ENCODE measurements at regions not wholly inside any gene's neighbourhood (a gene's known extent, or its start where the extent isn't known, plus 50 kb on each side); places are given as distances from the start of the nearest gene placed in this dataset.
"Not testable (repeated sequence)": the region's sequence is repeated elsewhere in the genome, so short reads cannot be mapped to it uniquely, and the experiment has no call there.

DNA sequence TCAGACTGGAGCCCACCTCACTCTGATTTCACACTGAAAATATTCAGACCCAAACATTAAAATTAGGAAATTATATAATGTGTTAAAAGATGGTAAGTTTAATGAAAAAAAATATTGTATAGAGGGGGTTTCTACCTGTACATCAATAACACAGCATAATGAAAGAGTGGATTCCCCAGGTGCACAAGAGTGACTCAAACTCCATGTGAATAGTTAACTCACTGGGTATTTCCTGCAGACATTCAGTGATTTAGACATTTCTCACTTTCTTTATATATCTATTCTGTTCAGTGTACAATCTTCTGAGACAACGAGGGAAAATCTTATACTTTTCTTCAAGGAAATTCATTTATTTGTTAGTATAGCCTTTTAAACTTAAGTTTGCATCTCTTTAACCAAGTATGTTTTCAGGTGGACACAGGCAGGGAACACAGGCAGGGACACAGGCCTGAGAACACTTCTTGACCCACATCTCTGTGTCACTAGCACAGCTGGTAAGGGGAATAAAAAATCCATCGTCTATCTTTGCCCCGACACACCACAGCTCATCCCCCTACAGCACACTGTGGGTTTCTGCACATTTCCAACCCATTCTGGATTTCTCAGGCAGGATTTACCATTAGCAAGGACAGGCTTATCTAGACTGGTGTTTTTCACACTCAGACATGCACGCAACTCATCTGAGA is 525.5 kb upstream of the BOD1L1 start:
- H3K36me3 Mint-ChIP-seq (ENCODE audit: low read depth): no peaks in the 10 kb centered on the region
- no peak for DNase-seq (ENCODE audit: low spot score)
- H3K27me3 Mint-ChIP-seq (ENCODE audit: insufficient read depth): no peaks in the 10 kb centered on the region
- no peak overlapping the region for H3K4me3 Mint-ChIP-seq
- intact Hi-C loops (cut with micrococcal nuclease): no loop called here
- H3K4me1 Mint-ChIP-seq (ENCODE audit: low read depth): no peaks in the 10 kb centered on the region
- no peaks in the 10 kb centered on the region for H3K9me3 Mint-ChIP-seq
- no peak overlapping the region for H3K27ac Mint-ChIP-seq

GRCh38 chr4:14155803-14156202 is 528.3 kb upstream of the BOD1L1 start:
- H3K36me3 Mint-ChIP-seq (ENCODE audit: low read depth): no peaks in the 10 kb centered on the region
- H3K4me1 Mint-ChIP-seq (ENCODE audit: low read depth): no peaks in the 10 kb centered on the region
- H3K27ac Mint-ChIP-seq: no peak overlapping the region
- no peak for DNase-seq (ENCODE audit: low spot score)
- no peak overlapping the region for H3K4me3 Mint-ChIP-seq
- intact Hi-C loops (cut with micrococcal nuclease): no loop called here
- no peaks in the 10 kb centered on the region for H3K9me3 Mint-ChIP-seq
- H3K27me3 Mint-ChIP-seq (ENCODE audit: insufficient read depth): no peaks in the 10 kb centered on the region

DNA sequence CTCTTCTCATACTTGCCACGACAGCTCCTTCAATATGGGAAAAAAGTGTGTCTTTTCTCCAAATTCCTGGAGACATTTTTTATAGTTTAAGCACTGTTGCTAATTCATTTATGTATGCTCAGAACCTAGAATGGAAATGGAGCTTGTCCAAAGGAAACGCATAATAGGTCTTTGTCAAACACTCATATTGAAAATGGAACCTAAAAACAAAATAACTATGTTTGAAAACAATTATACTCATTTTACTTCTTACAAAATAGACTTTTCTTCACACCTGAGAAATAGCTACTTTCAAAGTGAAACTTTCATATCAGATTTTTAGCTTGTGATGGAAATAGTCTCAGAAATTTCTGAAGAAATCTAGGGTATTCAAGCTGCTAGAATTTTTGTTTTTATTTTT is 529.7 kb upstream of the BOD1L1 start:
- intact Hi-C loops (cut with micrococcal nuclease): no loop called here
- H3K4me3 Mint-ChIP-seq: no peak overlapping the region
- H3K27me3 Mint-ChIP-seq (ENCODE audit: insufficient read depth): no peaks in the 10 kb centered on the region
- no peak for DNase-seq (ENCODE audit: low spot score)
- H3K4me1 Mint-ChIP-seq (ENCODE audit: low read depth): no peaks in the 10 kb centered on the region
- H3K27ac Mint-ChIP-seq: no peak overlapping the region
- no peaks in the 10 kb centered on the region for H3K36me3 Mint-ChIP-seq (ENCODE audit: low read depth)
- no peaks in the 10 kb centered on the region for H3K9me3 Mint-ChIP-seq

DNA sequence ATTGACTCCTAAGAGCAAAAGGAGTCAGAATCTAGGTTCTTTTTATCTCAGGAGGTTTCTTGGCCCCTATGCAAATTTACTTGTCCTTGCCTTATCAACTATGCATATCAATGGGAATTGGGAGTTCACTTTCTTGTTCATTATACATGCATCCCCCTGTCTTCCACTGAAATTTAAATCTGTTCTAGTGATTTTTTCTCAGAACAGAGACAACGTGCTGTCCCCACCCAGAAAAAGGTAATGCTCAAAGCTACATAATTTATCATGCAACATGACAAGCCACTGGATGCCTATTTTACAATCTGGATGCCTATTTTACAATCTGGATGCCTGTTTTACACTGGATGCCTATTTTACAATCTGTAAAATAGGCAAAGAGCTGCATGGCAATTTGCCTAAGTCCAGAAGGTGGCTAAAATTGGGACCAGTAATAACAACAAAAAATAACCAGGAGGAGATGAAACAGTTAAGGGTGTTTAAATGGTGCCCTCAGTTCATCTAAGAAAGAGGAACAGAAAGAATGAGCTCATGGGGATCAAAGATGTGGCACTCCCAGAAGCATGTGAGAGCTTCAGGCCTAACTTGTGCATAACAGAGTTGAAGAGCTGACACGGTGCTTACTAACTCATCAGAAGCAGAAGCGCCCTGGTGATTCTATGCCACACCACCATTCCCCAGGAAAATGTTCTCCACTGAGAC is 537.8 kb upstream of the BOD1L1 start:
- no peak for DNase-seq (ENCODE audit: low spot score)
- H3K36me3 Mint-ChIP-seq (ENCODE audit: low read depth): no peaks in the 10 kb centered on the region
- H3K4me1 Mint-ChIP-seq (ENCODE audit: low read depth): no peaks in the 10 kb centered on the region
- H3K27ac Mint-ChIP-seq: no peak overlapping the region
- no peaks in the 10 kb centered on the region for H3K27me3 Mint-ChIP-seq (ENCODE audit: insufficient read depth)
- intact Hi-C loops (cut with micrococcal nuclease): no loop called here
- H3K4me3 Mint-ChIP-seq: no peak overlapping the region
- no peaks in the 10 kb centered on the region for H3K9me3 Mint-ChIP-seq

- Mint-ChIP-seq H3K4me1 (ENCODE audit: low read depth) (no peaks in the 10 kb centered on the region), H3K9me3 (no peaks in the 10 kb centered on the region), H3K27me3 (ENCODE audit: insufficient read depth) (no peaks in the 10 kb centered on the region), H3K36me3 (ENCODE audit: low read depth) (no peaks in the 10 kb centered on the region), H3K27ac (no peak overlapping the region), H3K4me3 (no peak overlapping the region)
- DNase-seq (ENCODE audit: low spot score): no peak
- intact Hi-C loops (cut with micrococcal nuclease): no loop called here
Observed at GRCh38 chr4:14167876-14168510, 540.5 kb upstream of the BOD1L1 start.

DNA sequence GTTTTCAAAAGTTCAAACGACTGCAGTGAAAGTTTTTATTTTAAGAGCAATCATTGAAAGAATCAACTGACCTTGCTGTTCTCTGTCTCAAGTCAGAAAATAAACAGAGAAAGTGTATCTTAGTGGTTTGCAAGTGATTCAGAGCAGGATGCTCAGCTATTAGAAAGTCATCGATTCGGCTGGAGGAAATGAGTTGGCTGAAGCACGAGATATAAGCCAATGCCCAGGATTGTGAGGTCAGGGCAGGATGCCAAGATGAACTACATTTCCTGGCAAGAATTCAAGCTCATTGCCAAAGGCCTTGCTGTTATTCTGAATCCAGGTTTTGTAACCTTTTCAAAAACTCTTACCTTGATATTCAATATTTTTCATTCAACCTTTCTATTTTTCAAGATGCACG is 541.4 kb upstream of the BOD1L1 start:
- H3K4me3 Mint-ChIP-seq: no peak overlapping the region
- intact Hi-C loops (cut with micrococcal nuclease): no loop called here
- no peaks in the 10 kb centered on the region for H3K36me3 Mint-ChIP-seq (ENCODE audit: low read depth)
- H3K27ac Mint-ChIP-seq: no peak overlapping the region
- H3K9me3 Mint-ChIP-seq: no peaks in the 10 kb centered on the region
- no peaks in the 10 kb centered on the region for H3K27me3 Mint-ChIP-seq (ENCODE audit: insufficient read depth)
- DNase-seq (ENCODE audit: low spot score): no peak
- H3K4me1 Mint-ChIP-seq (ENCODE audit: low read depth): no peaks in the 10 kb centered on the region

GRCh38 chr4:14169460-14169859 is 541.9 kb upstream of the BOD1L1 start:
- no peaks in the 10 kb centered on the region for H3K36me3 Mint-ChIP-seq (ENCODE audit: low read depth)
- intact Hi-C loops (cut with micrococcal nuclease): no loop called here
- no peak overlapping the region for H3K4me3 Mint-ChIP-seq
- H3K4me1 Mint-ChIP-seq (ENCODE audit: low read depth): no peaks in the 10 kb centered on the region
- H3K9me3 Mint-ChIP-seq: no peaks in the 10 kb centered on the region
- no peaks in the 10 kb centered on the region for H3K27me3 Mint-ChIP-seq (ENCODE audit: insufficient read depth)
- no peak overlapping the region for H3K27ac Mint-ChIP-seq
- DNase-seq (ENCODE audit: low spot score): no peak

DNA sequence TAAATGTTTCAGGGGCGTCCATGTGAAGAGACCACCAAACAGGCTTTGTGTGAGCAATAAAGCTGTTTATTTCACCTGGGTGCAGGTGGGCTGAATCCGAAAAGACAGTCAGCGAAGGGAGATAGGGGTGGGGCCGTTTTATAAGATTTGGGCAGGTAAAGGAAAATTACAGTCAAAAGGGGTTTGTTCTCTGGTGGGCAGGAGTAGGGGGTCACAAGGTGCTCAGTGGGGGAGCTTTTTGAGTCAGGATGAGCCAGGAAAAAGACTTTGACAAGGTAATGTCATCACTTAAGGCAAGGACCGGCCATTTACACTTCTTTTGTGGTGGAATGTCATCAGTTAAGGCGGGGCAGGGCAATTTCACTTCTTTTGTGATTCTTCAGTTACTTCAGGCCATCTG is 542.4 kb upstream of the BOD1L1 start:
- H3K27ac Mint-ChIP-seq; H3K36me3 Mint-ChIP-seq (ENCODE audit: low read depth); intact Hi-C loops (cut with micrococcal nuclease); H3K27me3 Mint-ChIP-seq (ENCODE audit: insufficient read depth); H3K4me1 Mint-ChIP-seq (ENCODE audit: low read depth); H3K9me3 Mint-ChIP-seq; H3K4me3 Mint-ChIP-seq; DNase-seq (ENCODE audit: low spot score): not testable (repeated sequence)

DNA sequence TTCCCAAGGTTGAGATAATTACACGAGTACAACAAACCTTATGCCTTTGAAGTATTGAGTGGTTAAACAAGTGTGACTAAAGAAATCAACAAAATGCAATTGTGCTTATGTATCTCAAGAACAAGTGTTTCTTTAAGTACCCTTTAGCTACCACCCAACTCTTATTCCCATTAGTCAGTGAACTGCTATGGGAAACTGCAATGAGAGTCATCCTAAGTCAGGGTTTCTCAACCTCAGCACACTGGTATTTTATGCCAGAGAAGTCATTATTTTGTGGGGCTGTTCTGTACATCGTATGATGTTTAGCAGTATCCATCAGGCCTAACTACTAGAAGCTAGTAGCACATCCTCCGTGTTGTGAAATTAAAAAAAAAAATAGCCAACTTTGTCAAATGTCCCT is 549.1 kb upstream of the BOD1L1 start:
- H3K27me3 Mint-ChIP-seq (ENCODE audit: insufficient read depth): no peaks in the 10 kb centered on the region
- peaks cover 3% of the 10 kb centered on the region for H3K36me3 Mint-ChIP-seq (ENCODE audit: low read depth)
- H3K9me3 Mint-ChIP-seq: no peaks in the 10 kb centered on the region
- H3K27ac Mint-ChIP-seq: no peak overlapping the region
- no peak for DNase-seq (ENCODE audit: low spot score)
- H3K4me3 Mint-ChIP-seq: no peak overlapping the region
- peaks cover 24% of the 10 kb centered on the region for H3K4me1 Mint-ChIP-seq (ENCODE audit: low read depth)
- intact Hi-C loops (cut with micrococcal nuclease): no loop called here

GRCh38 chr4:14177987-14178386 is 550.5 kb upstream of the BOD1L1 start:
- Mint-ChIP-seq H3K9me3 (no peaks in the 10 kb centered on the region), H3K4me1 (ENCODE audit: low read depth) (peaks cover 24% of the 10 kb centered on the region), H3K27me3 (ENCODE audit: insufficient read depth) (no peaks in the 10 kb centered on the region), H3K36me3 (ENCODE audit: low read depth) (peaks cover 3% of the 10 kb centered on the region), H3K27ac (peak overlapping the region; percentile 70), H3K4me3 (no peak overlapping the region)
- DNase-seq (ENCODE audit: low spot score): no peak
- intact Hi-C loops (cut with micrococcal nuclease): no loop called here

- DNase-seq (ENCODE audit: low spot score): peak; percentile 1
- intact Hi-C loops (cut with micrococcal nuclease): no loop called here
- Mint-ChIP-seq H3K27ac (peak overlapping the region; percentile 70), H3K4me1 (ENCODE audit: low read depth) (peaks cover 24% of the 10 kb centered on the region), H3K36me3 (ENCODE audit: low read depth) (peaks cover 3% of the 10 kb centered on the region), H3K9me3 (no peaks in the 10 kb centered on the region), H3K4me3 (no peak overlapping the region), H3K27me3 (ENCODE audit: insufficient read depth) (no peaks in the 10 kb centered on the region)
Observed at GRCh38 chr4:14178421-14178820, 550.9 kb upstream of the BOD1L1 start.

DNA sequence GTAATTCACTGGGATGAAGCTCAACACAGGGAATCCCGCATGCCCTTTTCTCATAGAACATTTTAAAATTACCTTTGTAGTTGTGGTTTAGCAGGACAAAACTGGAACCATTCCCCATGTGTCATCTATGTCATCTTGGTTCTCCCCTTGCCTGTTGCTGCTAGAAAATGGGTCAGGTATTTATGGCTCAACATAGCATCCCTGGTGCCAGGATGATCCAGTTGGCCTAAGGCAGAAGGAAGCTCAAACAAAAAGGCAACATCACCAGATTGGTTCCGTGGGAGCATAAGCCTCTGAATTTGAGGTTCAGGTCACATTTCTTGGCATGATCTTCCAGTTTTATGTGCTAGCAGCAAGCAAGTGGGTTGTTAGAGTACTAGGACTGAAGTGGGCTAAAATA is 552.6 kb upstream of the BOD1L1 start:
- DNase-seq (ENCODE audit: low spot score): no peak
- Mint-ChIP-seq H3K4me3 (no peak overlapping the region), H3K27ac (no peak overlapping the region), H3K9me3 (no peaks in the 10 kb centered on the region), H3K27me3 (ENCODE audit: insufficient read depth) (no peaks in the 10 kb centered on the region), H3K36me3 (ENCODE audit: low read depth) (peaks cover 3% of the 10 kb centered on the region), H3K4me1 (ENCODE audit: low read depth) (peaks cover 24% of the 10 kb centered on the region)
- intact Hi-C loops (cut with micrococcal nuclease): no loop called here

DNA sequence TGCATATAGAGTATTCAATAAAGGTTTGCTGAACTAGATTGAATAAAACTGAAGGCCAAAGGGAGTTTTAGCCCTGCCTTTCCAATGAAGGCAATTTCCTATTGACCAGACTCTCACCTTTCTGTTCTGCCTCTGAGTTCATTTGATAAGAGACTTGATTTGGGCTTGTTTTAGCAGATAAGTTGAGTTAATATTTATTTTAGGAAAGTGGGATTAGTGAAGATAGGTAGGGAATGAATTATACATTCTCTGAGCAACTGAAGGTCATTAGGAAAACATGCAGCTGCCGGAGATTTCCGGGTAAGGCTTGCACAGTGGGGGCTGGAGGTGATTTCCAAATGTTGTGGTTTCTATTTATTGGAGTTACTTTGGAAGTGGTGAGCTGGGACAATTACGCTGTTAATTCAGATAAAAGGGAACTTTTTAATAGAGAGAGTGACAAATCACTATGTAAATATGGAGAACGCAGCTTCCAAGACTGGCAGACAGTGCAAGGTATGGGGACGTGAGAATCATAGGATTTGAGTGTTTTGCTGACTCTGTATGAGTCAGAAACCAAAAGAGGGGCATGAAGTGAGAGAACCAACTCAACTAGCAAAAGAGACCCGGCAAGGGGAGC is 553.6 kb upstream of the BOD1L1 start:
- H3K27ac Mint-ChIP-seq: no peak overlapping the region
- intact Hi-C loops (cut with micrococcal nuclease): no loop called here
- H3K4me3 Mint-ChIP-seq: no peak overlapping the region
- no peak for DNase-seq (ENCODE audit: low spot score)
- no peaks in the 10 kb centered on the region for H3K9me3 Mint-ChIP-seq
- H3K4me1 Mint-ChIP-seq (ENCODE audit: low read depth): peaks cover 24% of the 10 kb centered on the region
- peaks cover 3% of the 10 kb centered on the region for H3K36me3 Mint-ChIP-seq (ENCODE audit: low read depth)
- no peaks in the 10 kb centered on the region for H3K27me3 Mint-ChIP-seq (ENCODE audit: insufficient read depth)

Data from activated T-helper 1 cell treated with anti-CD3 and anti-CD28 coated beads, Interleukin-12 subunit alpha, Interleukin-12 subunit beta, Interleukin-2, Interleukin-4 antibody, amounts not matched to agents 30 ng/mL and 10 ng/mL and 1 ng/mL, durations not matched to agents 14 hours and 24 hours and 36 hours (primary cell).